Activated CD4-positive, alpha-beta T cell treated with anti-CD3 and anti-CD28 coated beads, Interleukin-2, amount 50 U/mL, for 1 hour (primary cell): ENCODE measurements at regions not wholly inside any gene's neighbourhood (a gene's known extent, or its start where the extent isn't known, plus 50 kb on each side); places are given as distances from the start of the nearest gene placed in this dataset.

ENCODE experiments used
- DNase-seq: peaks from one replicate; pipeline ENCODE4 v3.0.0-alpha.2; 2020

- DNase-seq = no peak
These were observed 381.8 kb downstream of the MTX2 start for GRCh38 chr2:176650838-176651555.

- no peak for DNase-seq
These were observed 383.3 kb downstream of the MTX2 start for GRCh38 chr2:176652300-176653182.

- no peak for DNase-seq
These were observed 384.5 kb downstream of the MTX2 start for GRCh38 chr2:176653479-176654443.

GRCh38 chr2:176656038-176656775, 387.0 kb downstream of the MTX2 start:
- DNase-seq = no peak

GRCh38 chr2:176656776-176657140, 387.5 kb downstream of the MTX2 start:
- DNase-seq = no peak

GRCh38 chr2:176657393-176657792, 388.2 kb downstream of the MTX2 start:
- no peak for DNase-seq

- DNase-seq = no peak
These were observed 389.5 kb downstream of the MTX2 start for GRCh38 chr2:176658708-176659107.

- DNase-seq = no peak
These were observed 393.5 kb downstream of the MTX2 start for GRCh38 chr2:176662753-176663152.

- no peak for DNase-seq
These were observed 395.2 kb downstream of the MTX2 start for GRCh38 chr2:176664478-176664877.

GRCh38 chr2:176665086-176665485, 395.8 kb downstream of the MTX2 start:
- DNase-seq = no peak

- no peak for DNase-seq
These were observed 399.7 kb downstream of the MTX2 start for GRCh38 chr2:176668912-176669311.

GRCh38 chr2:176669398-176670174, 400.3 kb downstream of the MTX2 start:
- no peak for DNase-seq

GRCh38 chr2:176675271-176675949, 406.2 kb downstream of the MTX2 start:
- DNase-seq = no peak

GRCh38 chr2:176677746-176678265, 408.6 kb downstream of the MTX2 start:
- no peak for DNase-seq

- DNase-seq = no peak
These were observed 409.3 kb downstream of the MTX2 start for GRCh38 chr2:176678571-176678970.

GRCh38 chr2:176679061-176679669, 409.9 kb downstream of the MTX2 start:
- DNase-seq = no peak

GRCh38 chr2:176680916-176681516, 411.8 kb downstream of the MTX2 start:
- DNase-seq = no peak

- DNase-seq = no peak
These were observed 412.4 kb downstream of the MTX2 start for GRCh38 chr2:176681584-176682115.

- DNase-seq = no peak
These were observed 413.0 kb downstream of the MTX2 start for GRCh38 chr2:176682278-176682677.
